Activated CD4-positive, CD25-positive, alpha-beta regulatory T cell (primary cell): ENCODE measurements at regions not wholly inside any gene's neighbourhood (a gene's known extent, or its start where the extent isn't known, plus 50 kb on each side); places are given as distances from the start of the nearest gene placed in this dataset.

Experiments used
- DNase-seq, 4 experiments: peaks; one replicate each; lab custom pipeline; 2025; lab: John Stamatoyannopoulos, UW

- DNase-seq: no peak
Observed at GRCh38 chr10:42951486-42952251, 125.2 kb upstream of the RET start.

GRCh38 chr10:42952349-42952748 is 124.5 kb upstream of the RET start:
- DNase-seq: no peak

- DNase-seq: no peak
Observed at GRCh38 chr10:42952931-42953683, 123.8 kb upstream of the RET start.

- DNase-seq: no peak
Observed at GRCh38 chr10:42953684-42954674, 122.9 kb upstream of the RET start.

GRCh38 chr10:42954766-42955492 is 121.9 kb upstream of the RET start:
- no peak for DNase-seq

GRCh38 chr10:42955493-42955889 is 121.4 kb upstream of the RET start:
- DNase-seq: no peak

- DNase-seq: no peak
Observed at GRCh38 chr10:42956045-42956444, 120.8 kb upstream of the RET start.

GRCh38 chr10:42958142-42958868 is 118.6 kb upstream of the RET start:
- DNase-seq: no peak

GRCh38 chr10:42959833-42960232 is 117.0 kb upstream of the RET start:
- DNase-seq: no peak

GRCh38 chr10:42960491-42960990 is 116.3 kb upstream of the RET start:
- no peak for DNase-seq

GRCh38 chr10:42960991-42961795 is 115.7 kb upstream of the RET start:
- DNase-seq: no peak

- no peak for DNase-seq
Observed at GRCh38 chr10:42961796-42962109, 115.1 kb upstream of the RET start.

- no peak for DNase-seq
Observed at GRCh38 chr10:42962110-42962901, 114.6 kb upstream of the RET start.

- no peak for DNase-seq
Observed at GRCh38 chr10:42962902-42963231, 114.0 kb upstream of the RET start.

- no peak for DNase-seq
Observed at GRCh38 chr10:42963312-42963711, 113.6 kb upstream of the RET start.

GRCh38 chr10:42969147-42969546 is 107.7 kb upstream of the RET start:
- no peak for DNase-seq

GRCh38 chr10:42969909-42970308 is 107.0 kb upstream of the RET start:
- no peak for DNase-seq

GRCh38 chr10:42970451-42971250 is 106.2 kb upstream of the RET start:
- DNase-seq: no peak

- DNase-seq: no peak
Observed at GRCh38 chr10:42971251-42971599, 105.6 kb upstream of the RET start.
